ENCODE measurements at regions not wholly inside any gene's neighbourhood (a gene's known extent, or its start where the extent isn't known, plus 50 kb on each side); places are given as distances from the start of the nearest gene placed in this dataset.

GRCh38 chr15:93707751-93708150, 523.6 kb upstream of the MCTP2 start:
- TF ChIP-seq CTCF (IDR thresholded peaks at IDR 0.05): no peak
- no peak for TF ChIP-seq POLR2A (IDR thresholded peaks at IDR 0.05)
